ENCODE measurements at regions not wholly inside any gene's neighbourhood (a gene's known extent, or its start where the extent isn't known, plus 50 kb on each side); places are given as distances from the start of the nearest gene placed in this dataset.
"Not testable (repeated sequence)": the region's sequence is repeated elsewhere in the genome, so short reads cannot be mapped to it uniquely, and the experiment has no call there.

- not testable (repeated sequence) for TF ChIP-seq POLR2A (IDR thresholded peaks at IDR 0.05; ENCODE audit: low read depth, low read length); CTCF (conservative IDR thresholded peaks at IDR 0.05; ENCODE audit: low read depth, low read length); BHLHE40 (IDR thresholded peaks at IDR 0.05; ENCODE audit: low read depth, low read length); USF2 (IDR thresholded peaks at IDR 0.05; ENCODE audit: low read depth, low read length); ELK1 (IDR thresholded peaks at IDR 0.05; ENCODE audit: borderline replicate concordance, low read depth, low read length); FOS (IDR thresholded peaks at IDR 0.05; ENCODE audit: low read depth, low read length); CHD1 (IDR thresholded peaks at IDR 0.05; ENCODE audit: low read depth, low read length); SMC3 (IDR thresholded peaks at IDR 0.05; ENCODE audit: low read depth, low read length)
Observed at GRCh38 chr10:3371624-3372023, 199.0 kb upstream of the PITRM1 start.
